HEK293 (cell line): ENCODE measurements at regions not wholly inside any gene's neighbourhood (a gene's known extent, or its start where the extent isn't known, plus 50 kb on each side); places are given as distances from the start of the nearest gene placed in this dataset.

ENCODE experiments used
- CTCF ChIA-PET: fragments of 350-600 bp; formaldehyde crosslinking; extraction: SDS; loops from one replicate; lab custom pipeline; 2021; ENCODE audit warnings: antibody characterized with exemption; lab: Yijun Ruan, JAX
- POLR2A ChIA-PET: fragments of 300-600 bp; formaldehyde crosslinking; extraction: SDS; loops from one replicate; lab custom pipeline; 2020; ENCODE audit warnings: antibody characterized with exemption, inconsistent platforms; lab: Yijun Ruan, JAX
- H3K27ac ChIP-seq: fragments of 200-500 bp; sonication (Bioruptor generic); 2 replicates; pipeline ENCODE4 v1.5.1; 2014; ENCODE audit warnings: low read depth, low read length, control low read depth, inconsistent platforms; ENCODE audit errors: extremely low read depth
- H3K36me3 ChIP-seq, 2 experiments: fragments of 200-500 bp in 1 of 2; sonication (Bioruptor generic) in 1 of 2; 1 replicate in 1 of 2; 2 replicates in 1 of 2; pipeline ENCODE4 v1.5.1; 2014 to 2017; ENCODE audit warnings: inconsistent platforms in 2 of 2, low read length in 2 of 2; ENCODE audit not compliant: control insufficient read depth in 2 of 2, insufficient read depth in 1 of 2
- H3K4me1 ChIP-seq: fragments of 200-500 bp; sonication (Bioruptor generic); 2 replicates; pipeline ENCODE4 v1.5.1; 2014; ENCODE audit warnings: mild to moderate bottlenecking, low read length, inconsistent platforms; ENCODE audit not compliant: control insufficient read depth, insufficient read depth
- H3K4me3 ChIP-seq: 2 replicates; pipeline ENCODE4 v1.5.1; 2011; ENCODE audit warnings: low read depth, mild to moderate bottlenecking, control low read depth, low read length, moderate library complexity
- H3K9me3 ChIP-seq: fragments of 200-500 bp; sonication (Bioruptor generic); 2 replicates; pipeline ENCODE4 v1.5.1; 2014; ENCODE audit warnings: low read depth, low read length, inconsistent platforms; ENCODE audit not compliant: control insufficient read depth, insufficient read depth
- GLIS1 ChIP-seq: fragments of 450-650 bp; formaldehyde crosslinking; IDR thresholded peaks from 2 replicates; pipeline ENCODE4 v1.5.1; 2016; ENCODE audit warnings: missing biosample characterization, missing genetic modification characterization
- PRDM4 ChIP-seq: fragments of 450-650 bp; formaldehyde crosslinking; IDR thresholded peaks from 2 replicates; pipeline ENCODE4 v1.5.1; 2017; ENCODE audit warnings: missing biosample characterization, missing genetic modification characterization
- SP3 ChIP-seq: fragments of 450-650 bp; formaldehyde crosslinking; IDR thresholded peaks from 2 replicates; pipeline ENCODE4 v1.5.1; 2016; ENCODE audit warnings: missing biosample characterization, missing genetic modification characterization
- ZBTB6 ChIP-seq: fragments of 450-650 bp; formaldehyde crosslinking; IDR thresholded peaks from 2 replicates; pipeline ENCODE4 v1.5.1; 2017; ENCODE audit warnings: missing biosample characterization, missing genetic modification characterization
- ZNF112 ChIP-seq: fragments of 450-650 bp; formaldehyde crosslinking; IDR thresholded peaks from 2 replicates; pipeline ENCODE4 v1.5.0; 2017; ENCODE audit warnings: missing biosample characterization, missing genetic modification characterization
- ZNF121 ChIP-seq: fragments of 450-650 bp; formaldehyde crosslinking; IDR thresholded peaks from 2 replicates; pipeline ENCODE4 v1.5.1; 2016; ENCODE audit warnings: missing biosample characterization, missing genetic modification characterization
- ZNF146 ChIP-seq: fragments of 450-650 bp; formaldehyde crosslinking; IDR thresholded peaks from 2 replicates; pipeline ENCODE4 v1.5.1; 2016; ENCODE audit warnings: missing biosample characterization, missing genetic modification characterization
- ZNF292 ChIP-seq: fragments of 450-650 bp; formaldehyde crosslinking; IDR thresholded peaks from 2 replicates; pipeline ENCODE4 v1.5.1; 2016; ENCODE audit warnings: low read depth, missing biosample characterization, missing genetic modification characterization, borderline replicate concordance
- ZNF433 ChIP-seq: fragments of 450-650 bp; formaldehyde crosslinking; IDR thresholded peaks from 2 replicates; pipeline ENCODE4 v1.5.1; 2016; ENCODE audit warnings: missing biosample characterization, missing genetic modification characterization, low read depth
- ZNF449 ChIP-seq: fragments of 450-650 bp; formaldehyde crosslinking; IDR thresholded peaks from 2 replicates; pipeline ENCODE4 v1.5.1; 2017; ENCODE audit warnings: missing biosample characterization, mild to moderate bottlenecking, missing genetic modification characterization, moderate library complexity
- ZNF513 ChIP-seq: fragments of 450-650 bp; IDR thresholded peaks from 2 replicates; pipeline ENCODE4 v1.5.1; 2018; ENCODE audit warnings: missing biosample characterization, missing genetic modification characterization
- ZNF530 ChIP-seq: fragments of 450-650 bp; formaldehyde crosslinking; IDR thresholded peaks from 2 replicates; pipeline ENCODE4 v1.5.1; 2016; ENCODE audit warnings: low read depth, missing biosample characterization, missing genetic modification characterization
- ZNF548 ChIP-seq: fragments of 450-650 bp; formaldehyde crosslinking; IDR thresholded peaks from 2 replicates; pipeline ENCODE4 v1.5.1; 2016; ENCODE audit warnings: missing biosample characterization, missing genetic modification characterization
- ZNF561 ChIP-seq: fragments of 450-650 bp; IDR thresholded peaks from 2 replicates; pipeline ENCODE4 v1.5.1; 2018; ENCODE audit warnings: missing biosample characterization, missing genetic modification characterization, borderline replicate concordance
- ZNF701 ChIP-seq: fragments of 450-650 bp; formaldehyde crosslinking; IDR thresholded peaks from 2 replicates; pipeline ENCODE4 v1.5.1; 2016; ENCODE audit warnings: missing biosample characterization, missing genetic modification characterization
- ZNF747 ChIP-seq: fragments of 450-650 bp; formaldehyde crosslinking; IDR thresholded peaks from 2 replicates; pipeline ENCODE4 v1.5.1; 2016; ENCODE audit warnings: missing biosample characterization, missing genetic modification characterization
- ZNF768 ChIP-seq: fragments of 450-650 bp; formaldehyde crosslinking; IDR thresholded peaks from 2 replicates; pipeline ENCODE4 v1.5.1; 2018; ENCODE audit warnings: missing biosample characterization, mild to moderate bottlenecking, missing genetic modification characterization

GRCh38 chr4:24057915-24058559 lies 168.2 kb upstream of the PPARGC1A start:
- CTCF ChIA-PET = no interaction called here
- TF ChIP-seq ZNF121 = no peak
- no peak for TF ChIP-seq ZNF449
- no peak for TF ChIP-seq ZNF433 (tag by site-specific recombination)
- no peaks in the 10 kb centered on the region for H3K4me1 ChIP-seq

GRCh38 chr4:24056289-24056688 lies 166.4 kb upstream of the PPARGC1A start:
- CTCF ChIA-PET = interaction anchor here (0.6 kb wide), 1 partner anchor 129 kb away, joined by 3 read pairs; no protein-coding TSS in a partner anchor
- no peak overlapping the region for H3K4me3 ChIP-seq
- no peaks in the 10 kb centered on the region for H3K4me1 ChIP-seq
- TF ChIP-seq ZNF121 (no peak), ZNF530 (no peak), ZBTB6 (tag by site-specific recombination) (no peak), ZNF747 (tag by site-specific recombination) (no peak), SP3 (tag by site-specific recombination) (no peak), ZNF513 (tag by site-specific recombination) (no peak), ZNF112 (no peak), ZNF701 (tag by site-specific recombination) (no peak), ZNF548 (tag by site-specific recombination) (no peak), ZNF768 (tag by site-specific recombination) (no peak), GLIS1 (tag by site-specific recombination) (no peak), ZNF561 (tag by site-specific recombination) (no peak), ZNF146 (tag by site-specific recombination) (no peak), PRDM4 (tag by site-specific recombination) (no peak), ZNF292 (tag by site-specific recombination) (no peak)
- H3K36me3 ChIP-seq = no peaks in the 10 kb centered on the region
- POLR2A ChIA-PET = no interaction called here
- H3K9me3 ChIP-seq = no peaks in the 10 kb centered on the region
- H3K27ac ChIP-seq = no peak overlapping the region

More at GRCh38 chr4:24057915-24058559, 168.2 kb upstream of the PPARGC1A start:
- Histone ChIP-seq H3K4me3 (no peak overlapping the region), H3K36me3 (no peaks in the 10 kb centered on the region), H3K9me3 (no peaks in the 10 kb centered on the region), H3K27ac (no peak overlapping the region)
- POLR2A ChIA-PET = no interaction called here
